ENCODE measurements at regions not wholly inside any gene's neighbourhood (a gene's known extent, or its start where the extent isn't known, plus 50 kb on each side); places are given as distances from the start of the nearest gene placed in this dataset.

DNA sequence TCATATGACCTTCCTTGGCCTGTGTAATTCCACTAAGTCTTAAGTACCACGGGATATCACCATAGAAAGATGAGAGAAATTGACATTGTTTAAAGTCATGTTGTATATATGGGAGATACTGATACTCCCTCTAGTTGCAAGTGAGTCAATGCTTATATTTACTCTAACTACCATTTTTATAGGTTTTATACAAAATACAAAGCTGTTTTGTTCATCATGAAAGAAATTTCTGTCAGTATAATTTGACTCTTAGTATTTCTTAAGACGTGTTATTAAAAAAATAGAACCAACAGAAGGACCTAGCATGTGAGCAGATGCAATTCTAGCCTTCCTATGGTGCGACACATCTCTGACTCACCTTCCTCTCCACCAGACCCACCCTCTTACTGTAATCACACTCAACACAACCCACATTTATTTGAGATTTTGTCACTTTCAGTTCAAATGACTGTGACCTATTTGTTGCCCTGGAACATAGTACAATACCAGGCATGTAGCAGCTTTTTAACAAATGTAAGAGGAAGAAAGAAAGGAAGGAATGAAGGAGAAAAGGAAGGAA, 453.1 kb downstream of the CMPK2 start:
- TF ChIP-seq CTCF (IDR thresholded peaks at IDR 0.05; ENCODE audit: insufficient read depth, low read depth, low read length): no peak
- no peak for TF ChIP-seq EZH2 (IDR thresholded peaks at IDR 0.05; ENCODE audit: insufficient read depth, low read length)
